GM18861 (cell line): ENCODE measurements at regions not wholly inside any gene's neighbourhood (a gene's known extent, or its start where the extent isn't known, plus 50 kb on each side); places are given as distances from the start of the nearest gene placed in this dataset.

Source experiments
- ATAC-seq: cut with Tn5 transposase; IDR thresholded peaks from one replicate; pipeline ENCODE4 v1.9.1; 2021; ENCODE audit not compliant: unreplicated experiment

- ATAC-seq = no peak
Measured at GRCh38 chr15:62727501-62727900, 315.0 kb upstream of the TPM1 start.

- ATAC-seq = no peak
Measured at GRCh38 chr15:62730825-62731224, 311.7 kb upstream of the TPM1 start.

GRCh38 chr15:62732078-62732477, 310.5 kb upstream of the TPM1 start:
- ATAC-seq = no peak

- ATAC-seq = no peak
Measured at GRCh38 chr15:62734706-62735105, 307.8 kb upstream of the TPM1 start.

- no peak for ATAC-seq
Measured at GRCh38 chr15:62736756-62737155, 305.8 kb upstream of the TPM1 start.

- ATAC-seq = no peak
Measured at GRCh38 chr15:62737551-62737950, 305.0 kb upstream of the TPM1 start.

- no peak for ATAC-seq
Measured at GRCh38 chr15:62739082-62739481, 303.5 kb upstream of the TPM1 start.

- no peak for ATAC-seq
Measured at GRCh38 chr15:62739507-62739906, 303.0 kb upstream of the TPM1 start.

- ATAC-seq = no peak
Measured at GRCh38 chr15:62740141-62741004, 302.2 kb upstream of the TPM1 start.

- no peak for ATAC-seq
Measured at GRCh38 chr15:62741106-62741505, 301.4 kb upstream of the TPM1 start.

- no peak for ATAC-seq
Measured at GRCh38 chr15:62742409-62743171, 300.0 kb upstream of the TPM1 start.

GRCh38 chr15:62745621-62746225, 296.8 kb upstream of the TPM1 start:
- ATAC-seq = no peak

- ATAC-seq = no peak
Measured at GRCh38 chr15:62748196-62748595, 294.4 kb upstream of the TPM1 start.

- no peak for ATAC-seq
Measured at GRCh38 chr15:62749036-62749815, 293.3 kb upstream of the TPM1 start.

GRCh38 chr15:62750471-62750870, 292.1 kb upstream of the TPM1 start:
- ATAC-seq = no peak

GRCh38 chr15:62752657-62753517, 289.7 kb upstream of the TPM1 start:
- ATAC-seq = no peak

GRCh38 chr15:62753518-62754221, 288.9 kb upstream of the TPM1 start:
- no peak for ATAC-seq

- no peak for ATAC-seq
Measured at GRCh38 chr15:62756326-62756994, 286.1 kb upstream of the TPM1 start.

- ATAC-seq = no peak
Measured at GRCh38 chr15:62756995-62757360, 285.6 kb upstream of the TPM1 start.
